OCI-LY1 (cell line): ENCODE measurements at regions not wholly inside any gene's neighbourhood (a gene's known extent, or its start where the extent isn't known, plus 50 kb on each side); places are given as distances from the start of the nearest gene placed in this dataset.

Source experiments
- CTCF ChIP-seq: fragments of 200-600 bp; sonication (generic), shearing (Covaris generic); IDR thresholded peaks from 2 replicates; pipeline ENCODE4 v1.5.1; 2017; ENCODE audit warnings: mild to moderate bottlenecking, antibody characterized with exemption, low read length, moderate library complexity, mixed read lengths
- EZH2 ChIP-seq: fragments of 200-600 bp; sonication (generic), shearing (Covaris generic); IDR thresholded peaks from 2 replicates; pipeline ENCODE4 v1.8.0; 2017; ENCODE audit warnings: borderline replicate concordance, mixed run types, mild to moderate bottlenecking, antibody characterized with exemption, low read length, moderate library complexity, mixed read lengths

- TF ChIP-seq CTCF, result peak; percentile 46; the same call in 1 of the 2 replicates
- no peak for TF ChIP-seq EZH2
These were observed 893.3 kb downstream of the SORCS1 start for GRCh38 chr10:106271237-106271636.
